HEK293 (cell line): ENCODE measurements at regions not wholly inside any gene's neighbourhood (a gene's known extent, or its start where the extent isn't known, plus 50 kb on each side); places are given as distances from the start of the nearest gene placed in this dataset.

ENCODE experiments used
- HOXC10 ChIP-seq: sonication (generic); formaldehyde crosslinking; IDR thresholded peaks from 2 replicates; pipeline ENCODE4 v1.8.1; 2023; ENCODE audit warnings: mild to moderate bottlenecking, missing genetic modification reagents
- KLF16 ChIP-seq: fragments of 450-650 bp; formaldehyde crosslinking; IDR thresholded peaks from 2 replicates; pipeline ENCODE4 v1.5.1; 2017; ENCODE audit warnings: missing biosample characterization, missing genetic modification characterization
- OSR2 ChIP-seq: fragments of 450-650 bp; formaldehyde crosslinking; IDR thresholded peaks from 2 replicates; pipeline ENCODE4 v1.5.1; 2016; ENCODE audit warnings: missing biosample characterization, missing genetic modification characterization
- SCRT1 ChIP-seq: fragments of 450-650 bp; formaldehyde crosslinking; IDR thresholded peaks from 2 replicates; pipeline ENCODE4 v1.5.1; 2016; ENCODE audit warnings: missing biosample characterization, missing genetic modification characterization, borderline replicate concordance
- TCF7L2 ChIP-seq: IDR thresholded peaks from 2 replicates; pipeline ENCODE4 v1.6.1; 2011; ENCODE audit warnings: low read depth, mild to moderate bottlenecking, inconsistent platforms, low read length, moderate library complexity, borderline replicate concordance
- TRIM28 ChIP-seq: IDR thresholded peaks from 2 replicates; pipeline ENCODE4 v1.6.1; 2011; ENCODE audit warnings: low read length, control low read depth, borderline replicate concordance
- ZBTB48 ChIP-seq: fragments of 450-650 bp; formaldehyde crosslinking; IDR thresholded peaks from 2 replicates; pipeline ENCODE4 v1.5.1; 2016; ENCODE audit warnings: missing biosample characterization, missing genetic modification characterization
- ZEB2 ChIP-seq: fragments of 450-650 bp; formaldehyde crosslinking; IDR thresholded peaks from 2 replicates; pipeline ENCODE4 v1.5.1; 2016; ENCODE audit warnings: missing biosample characterization, missing genetic modification characterization
- ZFHX2 ChIP-seq: fragments of 450-650 bp; formaldehyde crosslinking; conservative IDR thresholded peaks from 2 replicates; pipeline ENCODE4 v1.5.1; 2016; ENCODE audit warnings: missing biosample characterization, missing genetic modification characterization
- ZNF132 ChIP-seq: fragments of 450-650 bp; formaldehyde crosslinking; IDR thresholded peaks from 2 replicates; pipeline ENCODE4 v1.5.1; 2017; ENCODE audit warnings: missing biosample characterization, missing genetic modification characterization, borderline replicate concordance
- ZNF175 ChIP-seq: fragments of 450-650 bp; formaldehyde crosslinking; IDR thresholded peaks from 2 replicates; pipeline ENCODE4 v1.5.1; 2016; ENCODE audit warnings: missing biosample characterization, missing genetic modification characterization
- ZNF23 ChIP-seq: fragments of 450-650 bp; formaldehyde crosslinking; IDR thresholded peaks from 2 replicates; pipeline ENCODE4 v1.5.1; 2016; ENCODE audit warnings: missing biosample characterization, missing genetic modification characterization, borderline replicate concordance
- ZNF274 ChIP-seq, 2 experiments: fragments of 200-500 bp in 1 of 2; fragments of 450-650 bp in 1 of 2; sonication (Bioruptor generic) in 1 of 2; formaldehyde crosslinking in 1 of 2; IDR thresholded peaks; 2 replicates each; pipeline versions ENCODE4 v1.5.1 to v1.6.1; 2014 to 2016; ENCODE audit warnings: borderline replicate concordance in 1 of 2, inconsistent platforms in 1 of 2, low read length in 1 of 2, missing biosample characterization in 1 of 2, missing genetic modification characterization in 1 of 2
- ZNF341 ChIP-seq: fragments of 450-650 bp; formaldehyde crosslinking; IDR thresholded peaks from 2 replicates; pipeline ENCODE4; 2016; ENCODE audit warnings: low read depth, missing biosample characterization, missing genetic modification characterization
- ZNF391 ChIP-seq: fragments of 450-650 bp; formaldehyde crosslinking; IDR thresholded peaks from 2 replicates; pipeline ENCODE4 v1.5.1; 2016; ENCODE audit warnings: low read depth, missing biosample characterization, missing genetic modification characterization, borderline replicate concordance
- ZNF394 ChIP-seq: fragments of 450-650 bp; formaldehyde crosslinking; IDR thresholded peaks from 2 replicates; pipeline ENCODE4 v1.5.1; 2016; ENCODE audit warnings: missing biosample characterization, missing genetic modification characterization, mild to moderate bottlenecking, moderate library complexity, borderline replicate concordance
- ZNF404 ChIP-seq: fragments of 450-650 bp; formaldehyde crosslinking; IDR thresholded peaks from 2 replicates; pipeline ENCODE4 v1.5.1; 2017; ENCODE audit warnings: missing biosample characterization, missing genetic modification characterization
- ZNF473 ChIP-seq: fragments of 450-650 bp; formaldehyde crosslinking; IDR thresholded peaks from 2 replicates; pipeline ENCODE4 v1.5.1; 2017; ENCODE audit warnings: missing biosample characterization, missing genetic modification characterization
- ZNF548 ChIP-seq: fragments of 450-650 bp; formaldehyde crosslinking; IDR thresholded peaks from 2 replicates; pipeline ENCODE4 v1.5.1; 2016; ENCODE audit warnings: missing biosample characterization, missing genetic modification characterization
- ZNF558 ChIP-seq: fragments of 450-650 bp; formaldehyde crosslinking; IDR thresholded peaks from 2 replicates; pipeline ENCODE4 v1.5.1; 2016; ENCODE audit warnings: missing biosample characterization, missing genetic modification characterization
- ZNF561 ChIP-seq: fragments of 450-650 bp; IDR thresholded peaks from 2 replicates; pipeline ENCODE4 v1.5.1; 2018; ENCODE audit warnings: missing biosample characterization, missing genetic modification characterization, borderline replicate concordance
- ZNF600 ChIP-seq: fragments of 450-650 bp; formaldehyde crosslinking; IDR thresholded peaks from 2 replicates; pipeline ENCODE4 v1.5.1; 2016; ENCODE audit warnings: missing biosample characterization, missing genetic modification characterization
- ZNF610 ChIP-seq: fragments of 450-650 bp; formaldehyde crosslinking; IDR thresholded peaks from 2 replicates; pipeline ENCODE4 v1.5.1; 2016; ENCODE audit warnings: missing biosample characterization, missing genetic modification characterization, borderline replicate concordance
- ZNF624 ChIP-seq: fragments of 450-650 bp; formaldehyde crosslinking; IDR thresholded peaks from 2 replicates; pipeline ENCODE4 v1.5.1; 2017; ENCODE audit warnings: missing biosample characterization, missing genetic modification characterization
- ZNF677 ChIP-seq: fragments of 450-650 bp; IDR thresholded peaks from 2 replicates; pipeline ENCODE4 v1.5.0; 2018; ENCODE audit warnings: missing biosample characterization, mild to moderate bottlenecking, missing genetic modification characterization, moderate library complexity
- ZNF707 ChIP-seq: fragments of 450-650 bp; formaldehyde crosslinking; IDR thresholded peaks from 2 replicates; pipeline ENCODE4 v1.5.1; 2016; ENCODE audit warnings: missing biosample characterization, missing genetic modification characterization
- ZNF792 ChIP-seq: fragments of 450-650 bp; formaldehyde crosslinking; IDR thresholded peaks from 2 replicates; pipeline ENCODE4 v1.5.1; 2016; ENCODE audit warnings: missing biosample characterization, missing genetic modification characterization
- ZSCAN30 ChIP-seq: fragments of 450-650 bp; IDR thresholded peaks from 2 replicates; pipeline ENCODE4 v1.5.1; 2018; ENCODE audit warnings: missing biosample characterization, mild to moderate bottlenecking, missing genetic modification characterization, moderate library complexity
- ZXDB ChIP-seq: fragments of 450-650 bp; formaldehyde crosslinking; IDR thresholded peaks from 2 replicates; pipeline ENCODE4 v1.5.1; 2016; ENCODE audit warnings: missing biosample characterization, missing genetic modification characterization
- TF ChIP-seq, protein P1 (sequence below): fragments of 450-650 bp; formaldehyde crosslinking; IDR thresholded peaks from 2 replicates; pipeline ENCODE4 v1.5.1; 2016; ENCODE audit warnings: missing biosample characterization, missing genetic modification characterization, borderline replicate concordance
- TF ChIP-seq, protein P2 (sequence below): fragments of 450-650 bp; formaldehyde crosslinking; IDR thresholded peaks from 2 replicates; pipeline ENCODE4 v1.5.1; 2017; ENCODE audit warnings: missing biosample characterization, missing genetic modification characterization
- TF ChIP-seq, protein P3 (sequence below): fragments of 450-650 bp; formaldehyde crosslinking; IDR thresholded peaks from 2 replicates; pipeline ENCODE4 v1.5.1; 2017; ENCODE audit warnings: missing biosample characterization, mild to moderate bottlenecking, missing genetic modification characterization, moderate library complexity
- TF ChIP-seq, protein P4 (sequence below): fragments of 450-650 bp; formaldehyde crosslinking; conservative IDR thresholded peaks from 2 replicates; pipeline ENCODE4 v1.5.1; 2016; ENCODE audit warnings: low read depth, missing biosample characterization, missing genetic modification characterization

DNA sequence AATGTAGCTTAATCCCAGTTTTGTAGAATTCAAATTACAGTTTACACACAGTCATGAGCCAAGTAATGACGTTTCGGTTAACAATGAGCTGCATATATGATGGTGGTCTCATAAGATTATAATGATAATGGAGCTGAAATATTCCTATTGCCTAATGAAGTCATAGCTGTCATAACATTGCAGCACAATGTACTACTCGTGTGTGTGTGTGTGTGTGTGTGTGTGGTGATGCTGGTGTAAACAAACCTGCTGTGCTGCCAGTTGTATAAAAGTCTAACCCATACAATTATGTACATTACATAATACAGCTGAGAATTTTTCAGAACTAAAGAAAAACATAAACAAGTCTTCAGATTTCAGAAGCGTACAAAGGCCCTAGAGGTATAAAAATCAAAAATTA lies 66.7 kb upstream of the ARID1B start (continued):
- TF ChIP-seq, protein P1, sequence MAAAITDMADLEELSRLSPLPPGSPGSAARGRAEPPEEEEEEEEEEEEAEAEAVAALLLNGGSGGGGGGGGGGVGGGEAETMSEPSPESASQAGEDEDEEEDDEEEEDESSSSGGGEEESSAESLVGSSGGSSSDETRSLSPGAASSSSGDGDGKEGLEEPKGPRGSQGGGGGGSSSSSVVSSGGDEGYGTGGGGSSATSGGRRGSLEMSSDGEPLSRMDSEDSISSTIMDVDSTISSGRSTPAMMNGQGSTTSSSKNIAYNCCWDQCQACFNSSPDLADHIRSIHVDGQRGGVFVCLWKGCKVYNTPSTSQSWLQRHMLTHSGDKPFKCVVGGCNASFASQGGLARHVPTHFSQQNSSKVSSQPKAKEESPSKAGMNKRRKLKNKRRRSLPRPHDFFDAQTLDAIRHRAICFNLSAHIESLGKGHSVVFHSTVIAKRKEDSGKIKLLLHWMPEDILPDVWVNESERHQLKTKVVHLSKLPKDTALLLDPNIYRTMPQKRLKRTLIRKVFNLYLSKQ (tag by site-specific recombination), result no peak
- TF ChIP-seq ZNF23 (tag by site-specific recombination) (no peak), ZFHX2 (tag by site-specific recombination) (no peak), ZEB2 (tag by site-specific recombination) (peak; percentile 72), ZNF561 (tag by site-specific recombination) (no peak), TCF7L2 (no peak), ZNF473 (tag by site-specific recombination) (peak; percentile 51; the same call in 1 of the 2 replicates), ZNF175 (no peak), ZNF394 (no peak), ZNF341 (tag by site-specific recombination) (no peak), ZNF274 (IDR thresholded peaks at IDR 0.05; ENCODE audit: low read length) (no peak), ZNF274 (tag by site-specific recombination; IDR thresholded peaks at IDR 0.05; ENCODE audit: borderline replicate concordance) (no peak), ZNF677 (tag by site-specific recombination) (no peak), ZNF391 (no peak), ZNF132 (tag by site-specific recombination) (no peak), ZSCAN30 (tag by site-specific recombination) (no peak), ZNF600 (tag by site-specific recombination) (peak; percentile 68), ZXDB (tag by site-specific recombination) (no peak), OSR2 (tag by site-specific recombination) (no peak), ZNF792 (tag by site-specific recombination) (no peak), KLF16 (tag by site-specific recombination) (no peak), ZNF610 (tag by site-specific recombination) (no peak), ZNF548 (tag by site-specific recombination) (no peak), ZNF624 (no peak), TRIM28 (no peak), ZNF558 (tag by site-specific recombination) (no peak), ZNF707 (no peak), ZBTB48 (no peak), ZNF404 (tag by site-specific recombination) (no peak), SCRT1 (tag by site-specific recombination) (no peak), HOXC10 (CRISPR knock-in tag) (no peak)
- TF ChIP-seq, protein P2, sequence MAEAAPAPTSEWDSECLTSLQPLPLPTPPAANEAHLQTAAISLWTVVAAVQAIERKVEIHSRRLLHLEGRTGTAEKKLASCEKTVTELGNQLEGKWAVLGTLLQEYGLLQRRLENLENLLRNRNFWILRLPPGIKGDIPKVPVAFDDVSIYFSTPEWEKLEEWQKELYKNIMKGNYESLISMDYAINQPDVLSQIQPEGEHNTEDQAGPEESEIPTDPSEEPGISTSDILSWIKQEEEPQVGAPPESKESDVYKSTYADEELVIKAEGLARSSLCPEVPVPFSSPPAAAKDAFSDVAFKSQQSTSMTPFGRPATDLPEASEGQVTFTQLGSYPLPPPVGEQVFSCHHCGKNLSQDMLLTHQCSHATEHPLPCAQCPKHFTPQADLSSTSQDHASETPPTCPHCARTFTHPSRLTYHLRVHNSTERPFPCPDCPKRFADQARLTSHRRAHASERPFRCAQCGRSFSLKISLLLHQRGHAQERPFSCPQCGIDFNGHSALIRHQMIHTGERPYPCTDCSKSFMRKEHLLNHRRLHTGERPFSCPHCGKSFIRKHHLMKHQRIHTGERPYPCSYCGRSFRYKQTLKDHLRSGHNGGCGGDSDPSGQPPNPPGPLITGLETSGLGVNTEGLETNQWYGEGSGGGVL (tag by site-specific recombination), result peak; percentile 76
- TF ChIP-seq, protein P3, sequence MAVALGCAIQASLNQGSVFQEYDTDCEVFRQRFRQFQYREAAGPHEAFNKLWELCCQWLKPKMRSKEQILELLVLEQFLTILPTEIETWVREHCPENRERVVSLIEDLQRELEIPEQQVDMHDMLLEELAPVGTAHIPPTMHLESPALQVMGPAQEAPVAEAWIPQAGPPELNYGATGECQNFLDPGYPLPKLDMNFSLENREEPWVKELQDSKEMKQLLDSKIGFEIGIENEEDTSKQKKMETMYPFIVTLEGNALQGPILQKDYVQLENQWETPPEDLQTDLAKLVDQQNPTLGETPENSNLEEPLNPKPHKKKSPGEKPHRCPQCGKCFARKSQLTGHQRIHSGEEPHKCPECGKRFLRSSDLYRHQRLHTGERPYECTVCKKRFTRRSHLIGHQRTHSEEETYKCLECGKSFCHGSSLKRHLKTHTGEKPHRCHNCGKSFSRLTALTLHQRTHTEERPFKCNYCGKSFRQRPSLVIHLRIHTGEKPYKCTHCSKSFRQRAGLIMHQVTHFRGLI, result no peak
- TF ChIP-seq, protein P4, sequence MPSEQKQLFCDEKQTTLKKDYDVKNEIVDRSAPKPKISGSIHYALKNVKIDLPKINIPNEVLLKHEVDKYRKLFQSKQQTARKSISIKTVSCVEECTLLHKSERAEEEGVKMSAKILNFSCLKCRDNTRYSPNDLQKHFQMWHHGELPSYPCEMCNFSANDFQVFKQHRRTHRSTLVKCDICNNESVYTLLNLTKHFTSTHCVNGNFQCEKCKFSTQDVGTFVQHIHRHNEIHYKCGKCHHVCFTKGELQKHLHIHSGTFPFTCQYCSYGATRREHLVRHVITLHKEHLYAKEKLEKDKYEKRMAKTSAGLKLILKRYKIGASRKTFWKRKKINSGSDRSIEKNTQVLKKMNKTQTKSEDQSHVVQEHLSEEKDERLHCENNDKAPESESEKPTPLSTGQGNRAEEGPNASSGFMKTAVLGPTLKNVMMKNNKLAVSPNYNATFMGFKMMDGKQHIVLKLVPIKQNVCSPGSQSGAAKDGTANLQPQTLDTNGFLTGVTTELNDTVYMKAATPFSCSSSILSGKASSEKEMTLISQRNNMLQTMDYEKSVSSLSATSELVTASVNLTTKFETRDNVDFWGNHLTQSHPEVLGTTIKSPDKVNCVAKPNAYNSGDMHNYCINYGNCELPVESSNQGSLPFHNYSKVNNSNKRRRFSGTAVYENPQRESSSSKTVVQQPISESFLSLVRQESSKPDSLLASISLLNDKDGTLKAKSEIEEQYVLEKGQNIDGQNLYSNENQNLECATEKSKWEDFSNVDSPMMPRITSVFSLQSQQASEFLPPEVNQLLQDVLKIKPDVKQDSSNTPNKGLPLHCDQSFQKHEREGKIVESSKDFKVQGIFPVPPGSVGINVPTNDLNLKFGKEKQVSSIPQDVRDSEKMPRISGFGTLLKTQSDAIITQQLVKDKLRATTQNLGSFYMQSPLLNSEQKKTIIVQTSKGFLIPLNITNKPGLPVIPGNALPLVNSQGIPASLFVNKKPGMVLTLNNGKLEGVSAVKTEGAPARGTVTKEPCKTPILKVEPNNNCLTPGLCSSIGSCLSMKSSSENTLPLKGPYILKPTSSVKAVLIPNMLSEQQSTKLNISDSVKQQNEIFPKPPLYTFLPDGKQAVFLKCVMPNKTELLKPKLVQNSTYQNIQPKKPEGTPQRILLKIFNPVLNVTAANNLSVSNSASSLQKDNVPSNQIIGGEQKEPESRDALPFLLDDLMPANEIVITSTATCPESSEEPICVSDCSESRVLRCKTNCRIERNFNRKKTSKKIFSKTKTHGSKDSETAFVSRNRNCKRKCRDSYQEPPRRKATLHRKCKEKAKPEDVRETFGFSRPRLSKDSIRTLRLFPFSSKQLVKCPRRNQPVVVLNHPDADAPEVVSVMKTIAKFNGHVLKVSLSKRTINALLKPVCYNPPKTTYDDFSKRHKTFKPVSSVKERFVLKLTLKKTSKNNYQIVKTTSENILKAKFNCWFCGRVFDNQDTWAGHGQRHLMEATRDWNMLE (tag by site-specific recombination), result no peak
